C1 segment of cervical spinal cord (tissue), 14 donors: ENCODE measurements at regions not wholly inside any gene's neighbourhood (a gene's known extent, or its start where the extent isn't known, plus 50 kb on each side); places are given as distances from the start of the nearest gene placed in this dataset.
"Not testable (repeated sequence)": the region's sequence is repeated elsewhere in the genome, so short reads cannot be mapped to it uniquely, and the experiment has no call there.

ENCODE experiments used
- DNase-seq, 14 donors: peaks; one replicate each; lab custom pipeline; 2025; lab: John Stamatoyannopoulos, UW

DNA sequence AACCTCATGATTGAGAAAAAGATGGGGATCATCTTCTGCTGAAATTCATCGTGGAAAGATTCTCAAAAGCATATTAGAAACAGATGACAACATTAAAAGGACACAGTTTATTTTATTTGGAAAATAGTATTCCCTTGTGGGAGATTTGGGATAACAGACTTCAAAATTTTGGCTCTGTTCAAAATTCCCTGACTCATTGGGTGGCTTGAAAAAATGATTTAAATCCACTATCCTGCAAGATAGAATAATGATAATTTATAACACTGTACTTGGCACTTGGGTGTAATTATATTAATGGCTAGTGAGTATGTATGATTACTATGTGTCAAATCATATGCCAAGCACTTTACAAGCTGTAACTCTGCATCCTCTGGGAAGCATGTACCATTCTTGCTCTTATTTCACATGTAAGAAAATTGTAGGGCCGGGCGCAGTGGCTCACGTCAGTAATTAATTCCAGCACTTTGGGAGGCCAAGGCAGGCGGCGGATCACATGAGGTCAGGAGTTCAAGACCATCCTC is 128.8 kb downstream of the LMNTD1 start:
- no peak for DNase-seq

DNA sequence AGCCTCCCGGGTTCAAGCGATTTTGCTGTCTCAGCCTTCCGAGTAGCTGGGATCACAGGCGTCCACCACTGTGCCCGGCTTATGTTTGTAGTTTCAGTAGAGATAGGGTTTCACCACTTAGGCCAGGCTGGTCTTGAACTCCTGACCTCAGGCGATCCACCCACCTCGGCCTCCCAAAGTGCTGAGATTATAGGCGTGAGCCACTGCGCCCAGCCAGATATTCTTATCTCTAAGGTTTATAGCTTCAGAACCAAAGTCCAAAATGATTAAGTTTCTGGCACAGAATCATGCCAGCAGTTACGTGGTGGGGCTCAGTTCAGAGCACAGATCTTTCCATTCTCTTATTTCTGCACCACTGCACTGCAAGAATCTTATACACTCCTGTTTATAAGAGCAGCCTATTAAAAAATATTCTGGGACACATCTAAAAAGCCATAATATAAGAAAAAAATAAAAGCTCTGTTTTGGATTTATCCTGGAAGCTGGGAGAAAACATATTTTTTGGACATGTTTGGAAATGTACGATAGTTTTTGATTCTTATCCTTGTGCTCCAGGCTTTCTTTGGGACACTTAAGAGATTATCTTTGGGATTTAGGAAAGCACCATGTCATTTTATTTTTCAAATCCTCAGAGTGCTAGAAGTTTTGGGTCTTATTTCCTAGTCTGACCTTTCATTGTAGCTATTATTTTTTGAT is 129.6 kb downstream of the LMNTD1 start:
- DNase-seq = no peak

DNA sequence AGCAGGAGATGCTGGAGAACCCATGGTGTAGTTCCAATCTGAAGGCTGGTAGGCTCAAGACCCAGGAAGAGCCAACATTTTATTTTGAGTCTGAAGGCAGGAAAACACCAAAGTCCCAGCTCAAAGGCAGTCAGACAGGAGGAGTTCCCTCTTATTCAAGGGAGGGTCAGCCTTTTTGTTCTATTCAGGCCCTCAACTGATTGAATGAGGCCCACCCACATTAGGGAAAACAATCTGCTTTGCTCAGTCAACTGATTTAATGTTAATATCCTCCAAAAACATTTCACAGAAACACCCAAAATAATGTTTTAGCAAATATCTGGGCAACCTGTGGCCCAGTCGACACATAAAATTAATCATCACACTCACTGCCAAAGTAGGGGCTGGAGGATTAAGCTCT is 130.8 kb downstream of the LMNTD1 start:
- no peak for DNase-seq

DNA sequence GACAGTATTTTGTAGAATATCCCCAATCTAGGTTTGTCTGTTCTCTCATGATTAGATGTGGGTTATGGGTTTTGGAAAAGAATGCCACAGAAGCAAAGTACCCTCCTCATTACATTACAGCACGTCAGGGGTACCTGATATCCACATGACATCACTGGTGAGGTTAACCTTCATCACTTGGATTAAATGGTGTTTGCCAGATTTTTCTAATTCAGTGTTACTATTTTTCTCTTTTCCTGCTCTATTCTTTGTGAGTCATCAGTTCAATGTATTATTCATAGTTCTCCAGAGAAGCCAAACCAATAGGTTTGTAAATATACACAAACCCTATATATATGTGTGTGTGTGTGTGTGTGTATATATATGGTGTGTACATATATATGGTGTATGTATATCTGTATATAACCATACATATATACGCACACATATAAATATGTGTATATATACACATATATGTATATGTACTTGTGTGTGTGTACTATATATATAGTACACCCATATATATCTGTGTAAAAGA is 131.4 kb downstream of the LMNTD1 start:
- DNase-seq = no peak

DNA sequence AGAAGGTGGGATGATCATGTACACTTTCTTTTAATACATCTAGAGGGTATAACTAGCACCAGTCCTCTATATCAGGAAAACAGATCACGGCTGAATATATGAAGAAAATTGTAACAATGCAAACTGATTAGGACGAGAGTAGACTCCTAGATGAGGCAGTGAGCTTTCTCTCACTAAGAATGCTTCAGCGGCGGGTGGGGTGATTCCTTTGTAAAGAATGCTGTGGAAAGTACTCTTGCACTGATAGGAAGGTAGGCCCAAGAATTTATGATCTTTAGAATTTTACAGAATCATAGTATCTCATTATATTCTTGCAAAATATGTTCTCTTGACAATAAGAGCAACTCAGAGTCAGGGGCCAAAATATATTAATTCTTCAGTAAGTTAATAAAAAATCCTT is 133.0 kb downstream of the LMNTD1 start:
- DNase-seq = no peak

DNA sequence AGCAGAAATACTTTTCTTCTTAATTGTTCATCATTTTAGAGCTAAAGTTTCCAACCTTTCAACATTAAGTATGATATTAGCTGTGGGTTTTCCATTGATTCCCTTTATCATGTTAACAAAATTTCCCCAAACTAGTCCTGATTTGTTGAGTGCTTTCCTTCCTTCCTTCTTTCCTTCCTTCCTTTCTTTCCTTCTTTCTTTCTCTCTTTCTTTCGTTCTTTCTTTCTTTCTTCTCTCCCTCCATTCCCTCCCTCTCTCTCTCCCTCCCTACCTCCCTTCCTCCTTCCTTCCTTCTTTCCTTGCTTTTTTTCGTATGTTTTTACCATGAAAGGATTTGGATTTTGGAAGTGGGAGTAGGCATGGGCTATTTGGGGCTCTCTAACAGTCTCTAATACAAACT is 133.5 kb downstream of the LMNTD1 start:
- no peak for DNase-seq

DNA sequence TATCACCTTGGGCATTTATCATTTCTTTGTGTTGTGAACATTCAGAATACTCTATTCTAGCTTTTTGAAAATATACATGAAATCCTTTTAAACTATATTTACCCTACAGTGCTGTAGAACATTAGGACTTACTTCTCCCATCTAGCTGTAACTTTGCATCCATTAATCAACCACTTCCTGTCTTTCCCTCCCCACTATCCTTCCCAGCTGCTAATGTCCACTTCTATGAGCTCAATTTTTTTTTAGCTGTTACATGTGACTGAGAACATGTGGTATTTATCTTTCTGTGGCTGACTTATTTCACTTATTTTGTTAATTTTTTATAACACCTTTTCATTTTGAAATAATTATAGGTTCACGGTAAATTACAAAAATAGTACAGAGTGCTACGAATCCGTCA is 136.0 kb downstream of the LMNTD1 start:
- DNase-seq = no peak

DNA sequence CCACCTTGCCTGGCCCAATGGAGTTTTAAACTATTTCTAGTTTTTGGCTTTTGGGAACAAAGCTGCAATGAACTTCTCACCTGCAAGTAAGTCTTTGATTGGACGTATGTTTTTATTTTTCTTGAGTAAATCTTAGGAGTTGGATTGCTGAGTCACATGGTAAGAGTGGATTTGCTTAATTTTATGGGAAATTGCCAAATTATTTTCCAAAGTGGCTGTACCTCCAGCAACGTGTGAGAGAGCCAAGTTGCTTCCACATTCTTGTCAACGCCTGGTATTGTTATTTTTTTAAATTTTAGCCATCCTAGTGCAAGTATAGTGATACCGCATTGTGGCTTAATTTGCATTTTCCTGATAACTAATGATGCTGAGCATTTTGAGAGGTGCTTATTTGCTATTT is 136.6 kb downstream of the LMNTD1 start:
- DNase-seq = no peak

DNA sequence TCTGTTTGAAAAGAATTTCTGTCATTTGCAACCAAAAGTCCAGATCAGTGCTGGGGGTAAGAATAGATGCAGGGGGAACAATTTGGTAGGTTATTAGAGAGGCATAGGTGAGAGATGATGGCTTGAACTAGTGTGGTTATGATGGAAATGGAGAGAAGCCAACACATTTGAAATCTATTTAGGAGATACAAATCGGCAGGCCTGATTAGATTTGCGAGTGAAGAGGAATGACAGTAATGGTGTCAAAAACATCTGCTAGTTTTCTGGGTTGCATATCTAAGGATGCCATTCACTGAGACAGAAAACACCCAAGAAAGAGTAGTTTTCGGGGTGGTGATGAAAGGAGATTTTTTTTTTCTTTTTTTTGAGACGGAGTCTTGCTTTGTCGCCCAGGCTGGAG is 138.1 kb downstream of the LMNTD1 start:
- DNase-seq = no peak

DNA sequence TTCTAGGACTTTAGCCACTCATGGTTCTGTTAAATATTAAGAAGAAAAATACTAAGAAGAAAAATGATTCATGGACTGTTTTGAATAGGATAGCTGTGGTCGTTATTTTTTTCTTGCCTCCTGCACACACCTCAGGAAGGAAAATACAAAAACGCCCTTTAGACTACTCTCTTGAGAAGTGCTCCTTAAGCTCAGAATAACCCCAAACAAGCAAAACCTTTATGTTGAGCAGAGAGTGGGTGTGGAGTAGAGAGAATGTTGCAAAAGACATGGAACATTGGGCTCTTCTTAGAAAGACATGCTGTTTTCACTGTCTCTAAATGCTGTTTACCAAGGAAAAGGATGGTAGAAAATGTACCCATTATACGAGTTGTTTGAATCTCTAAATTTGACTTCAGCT is 140.3 kb downstream of the LMNTD1 start:
- DNase-seq = no peak

DNA sequence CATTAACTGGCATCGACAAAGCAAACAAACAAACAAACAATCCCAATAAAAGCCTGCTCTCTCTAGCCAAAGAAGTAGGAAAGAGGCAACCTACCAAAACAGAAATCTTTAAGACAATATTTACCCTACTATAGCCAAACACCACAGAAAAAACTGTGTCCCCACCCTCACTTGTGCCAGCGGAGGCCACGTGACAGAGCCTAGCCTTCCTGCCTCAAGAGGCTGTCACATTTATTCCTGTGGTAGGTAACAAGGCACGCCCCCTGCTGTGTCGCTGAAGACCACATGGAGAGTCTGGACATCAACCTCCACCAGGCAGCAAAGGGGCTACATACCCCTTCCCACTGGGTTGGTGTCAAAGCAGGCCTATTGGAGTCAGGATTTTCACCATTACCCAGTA is 148.1 kb downstream of the LMNTD1 start:
- DNase-seq = no peak

DNA sequence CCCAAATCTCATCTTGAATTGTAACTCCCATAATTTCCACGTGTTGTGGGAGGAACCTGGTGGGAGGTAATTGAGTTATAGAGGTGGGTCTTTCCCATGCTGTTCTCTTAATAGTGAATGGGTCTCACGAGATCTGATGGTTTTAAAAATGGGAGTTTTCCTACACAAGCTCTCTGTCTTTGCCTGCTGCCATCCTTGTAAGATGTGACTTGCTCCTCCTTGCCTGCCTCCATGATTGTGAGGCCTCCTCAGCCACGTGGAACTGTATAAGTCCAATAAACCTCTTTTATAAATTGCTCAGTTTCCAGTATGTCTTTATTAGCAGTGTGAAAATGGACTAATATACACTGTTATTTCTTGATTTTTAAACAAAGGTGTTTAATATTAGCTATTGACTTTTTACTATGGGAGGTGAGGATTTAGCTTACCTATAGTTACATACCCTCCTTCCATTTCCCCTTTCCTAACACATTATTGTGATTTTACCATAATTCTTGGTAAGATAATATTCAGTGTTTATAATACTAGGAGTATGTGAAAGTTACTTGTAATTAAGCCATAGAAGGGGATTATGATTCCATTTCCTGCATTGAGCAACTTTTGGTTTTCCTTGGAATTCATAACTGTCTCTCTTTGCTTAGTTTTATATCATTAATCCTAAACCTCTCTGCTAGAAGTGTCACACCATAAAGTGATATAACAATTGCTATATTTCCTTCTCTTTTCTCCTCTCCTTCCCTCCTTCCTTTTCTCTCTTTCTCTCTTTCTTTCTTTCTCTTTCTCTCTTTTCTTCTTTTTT is 151.0 kb upstream of the KRAS start:
- DNase-seq = no peak

DNA sequence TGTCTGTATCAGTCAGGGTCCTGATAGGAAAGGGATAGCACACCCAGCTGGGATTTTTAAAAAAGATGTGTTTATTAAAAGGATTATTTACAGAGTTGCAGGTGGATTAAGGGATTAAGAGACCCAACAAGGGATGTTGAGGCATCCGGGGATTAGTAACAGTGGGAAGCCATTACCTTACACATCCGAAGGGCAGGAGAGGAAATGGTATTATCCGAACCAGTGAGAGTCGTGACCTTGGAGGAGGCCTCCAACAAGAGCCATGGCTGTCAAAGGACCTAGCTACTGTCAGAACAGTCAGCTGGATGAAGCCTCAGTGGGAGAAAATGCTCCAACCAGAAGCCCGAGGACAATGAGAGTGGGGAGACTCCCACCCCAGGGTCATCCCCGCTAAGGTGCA is 146.3 kb upstream of the KRAS start:
- DNase-seq = no peak

DNA sequence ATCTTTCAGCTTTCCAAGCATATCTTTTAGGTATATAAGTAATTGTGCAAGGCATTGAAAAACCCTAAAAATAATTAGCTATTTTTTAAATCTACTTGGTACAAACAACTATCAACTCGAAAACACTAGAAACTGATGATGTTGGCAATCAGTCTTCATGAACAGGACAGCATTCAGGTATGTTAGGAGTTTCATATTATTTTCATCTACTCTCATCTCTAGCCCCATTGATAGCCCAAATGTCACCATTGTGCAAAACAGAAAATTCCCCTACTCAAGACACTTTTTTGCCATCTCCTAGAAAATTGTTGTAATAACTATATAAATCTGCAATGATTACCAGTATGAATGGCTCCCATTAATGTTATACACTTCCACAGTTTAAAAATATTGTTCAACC is 144.5 kb upstream of the KRAS start:
- no peak for DNase-seq

DNA sequence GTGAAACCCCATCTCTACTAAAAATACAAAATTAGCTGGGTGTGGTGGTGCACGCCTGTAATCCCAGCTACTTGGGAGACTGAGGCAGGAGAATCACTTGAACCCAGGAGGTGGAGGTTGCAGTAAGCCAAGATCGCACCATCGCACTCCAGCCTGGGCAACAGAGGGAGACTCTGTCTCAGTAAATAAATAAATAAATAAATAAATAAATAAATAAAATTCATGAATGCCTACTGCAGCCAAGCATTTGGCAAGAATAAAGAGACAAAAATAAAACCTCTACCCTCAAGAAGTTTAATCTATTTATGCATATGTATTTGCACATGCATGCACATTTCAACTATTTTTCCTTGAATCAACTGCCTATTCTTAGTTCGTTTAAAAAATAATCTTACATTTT is 144.0 kb upstream of the KRAS start:
- not testable (repeated sequence) for DNase-seq

DNA sequence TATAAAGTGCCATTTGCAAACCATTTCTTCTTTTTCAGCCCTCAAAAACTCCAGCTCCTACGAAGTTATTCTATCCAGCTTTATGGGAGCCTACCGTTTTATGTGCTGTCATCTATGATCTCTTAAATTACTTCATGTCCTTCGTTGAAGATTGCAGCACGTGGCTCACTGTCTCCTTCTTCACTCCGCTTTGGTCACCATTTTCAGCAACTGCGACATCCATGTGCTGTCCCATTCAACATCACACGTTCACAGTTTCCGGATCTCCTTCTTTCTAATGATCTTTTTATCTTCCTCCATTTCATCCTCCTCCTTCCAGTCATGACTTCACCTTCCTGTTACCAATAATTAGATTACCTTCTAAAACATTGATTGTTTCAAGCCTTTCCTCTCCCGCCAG is 143.3 kb upstream of the KRAS start:
- DNase-seq = no peak

DNA sequence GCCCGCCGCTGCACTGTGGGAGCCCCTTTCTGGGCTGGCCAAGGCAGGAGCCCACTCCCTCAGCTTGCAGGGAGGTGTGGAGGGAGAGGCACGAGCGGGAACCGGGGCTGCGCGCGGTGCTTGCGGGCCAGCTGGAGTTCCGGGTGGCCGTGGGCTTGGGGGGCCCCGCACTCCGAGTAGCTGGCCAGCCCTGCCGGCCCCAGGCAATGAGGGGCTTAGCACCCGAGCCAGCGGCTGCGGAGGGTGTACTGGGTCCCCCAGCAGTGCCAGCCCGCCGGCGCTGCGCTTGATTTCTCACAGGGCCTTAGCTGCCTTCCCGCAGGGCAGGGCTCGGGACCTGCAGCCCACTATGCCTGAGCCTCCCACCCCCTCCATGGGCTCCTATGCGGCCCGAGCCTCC is 140.6 kb upstream of the KRAS start:
- DNase-seq = not testable (repeated sequence)

DNA sequence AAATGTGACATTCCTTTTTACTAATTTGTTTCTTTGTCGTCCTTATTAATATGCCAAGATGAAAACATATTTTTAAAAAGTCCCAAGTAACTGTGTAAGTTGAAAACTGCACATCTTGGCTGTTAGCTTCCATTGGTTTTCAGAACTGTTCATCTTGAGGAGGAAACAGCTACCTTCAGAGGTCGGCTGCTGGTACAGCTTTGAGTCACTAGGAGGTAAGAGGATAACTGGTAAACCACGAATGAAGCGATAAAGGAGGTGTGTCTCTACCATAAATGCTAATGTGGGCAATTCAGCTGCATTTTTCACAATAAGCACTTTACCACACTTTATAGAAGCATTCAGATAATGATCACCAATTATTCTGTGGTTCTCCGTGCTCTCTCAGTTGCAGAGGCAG is 137.5 kb upstream of the KRAS start:
- no peak for DNase-seq

DNA sequence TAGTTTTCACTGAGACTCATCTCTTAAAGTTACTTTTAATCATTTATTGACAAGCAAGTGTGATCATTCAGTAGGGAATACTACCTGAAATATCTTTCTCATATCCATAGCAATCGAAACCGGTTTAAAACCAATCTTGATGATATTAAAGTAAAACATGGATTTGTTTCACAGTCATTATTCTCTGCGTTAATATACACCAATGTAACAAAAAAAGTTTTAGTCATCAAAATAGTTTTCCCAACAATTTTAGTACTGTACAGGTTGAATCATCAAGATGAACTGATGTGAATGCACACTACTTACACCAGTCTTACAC is 137.0 kb upstream of the KRAS start:
- no peak for DNase-seq

DNA sequence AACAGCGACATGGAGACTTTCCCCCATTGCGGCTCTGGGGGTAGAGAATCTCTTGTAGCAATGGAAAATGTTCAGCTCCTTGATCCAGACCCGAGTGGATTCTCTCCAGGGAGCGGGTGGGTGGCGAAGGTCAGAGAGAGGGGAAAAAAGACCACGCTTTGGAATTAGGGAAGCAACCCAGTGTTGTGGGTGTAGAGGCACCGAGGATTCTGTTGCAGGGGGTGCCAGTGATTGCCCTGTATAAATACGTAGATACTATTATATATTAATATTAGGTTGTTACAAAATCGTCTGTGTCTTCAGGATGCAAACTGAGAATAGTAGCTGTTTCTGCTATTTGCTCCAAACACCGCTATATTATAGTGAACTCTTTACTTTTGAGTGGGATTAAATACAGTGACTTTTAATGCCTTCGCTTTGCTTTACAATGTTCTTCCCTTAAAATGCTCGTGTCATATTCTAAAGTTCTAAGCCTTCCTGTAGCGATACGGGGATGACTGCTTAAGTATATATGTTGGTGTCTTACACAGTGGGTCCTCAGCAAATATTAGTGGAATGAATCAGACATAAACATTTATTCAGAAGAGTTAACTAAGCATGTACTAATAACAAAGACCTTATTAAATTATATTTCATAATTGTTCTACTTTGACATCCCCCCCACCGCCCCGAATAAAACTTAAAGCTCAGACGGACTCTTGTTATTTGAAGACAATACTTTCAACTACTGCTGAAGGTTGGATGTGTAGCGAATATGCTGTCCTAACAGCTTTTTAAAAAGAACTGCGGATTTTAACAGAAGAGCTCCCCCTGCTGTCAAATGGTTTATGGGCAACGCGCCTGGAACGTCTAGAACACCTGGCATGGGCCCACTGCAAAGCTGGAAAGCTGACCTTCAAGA is 136.4 kb upstream of the KRAS start:
- DNase-seq = peak in 13 of 14 donors; percentile 1 to 78 (median 56)

DNA sequence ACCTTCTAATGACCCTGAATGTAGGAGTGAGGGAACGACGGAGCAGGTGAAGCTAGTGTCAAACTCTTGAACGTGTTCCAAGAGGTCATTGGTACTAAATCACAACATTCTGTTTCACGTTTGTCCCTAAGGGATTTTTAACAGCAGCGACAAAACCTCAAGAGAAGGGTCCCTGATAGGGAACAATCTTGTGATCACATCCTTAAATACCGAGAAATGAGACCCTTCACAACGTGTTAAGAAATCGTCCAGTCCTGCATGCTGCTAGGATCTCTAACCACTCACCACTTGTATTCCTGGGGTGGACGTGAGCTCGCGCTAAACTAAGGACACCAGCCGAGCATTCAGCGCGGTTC is 134.1 kb upstream of the KRAS start:
- DNase-seq = no peak
